ENCODE measurements at regions not wholly inside any gene's neighbourhood (a gene's known extent, or its start where the extent isn't known, plus 50 kb on each side); places are given as distances from the start of the nearest gene placed in this dataset.
"Not testable (repeated sequence)": the region's sequence is repeated elsewhere in the genome, so short reads cannot be mapped to it uniquely, and the experiment has no call there.

- DNase-seq: no peak
Measured at GRCh38 chr3:87792534-87793336, 266.1 kb downstream of the CGGBP1 start, which contains the start of gene HTR1F. TSS of gene HTR1F (plus strand) at chr3:87792706.

DNA sequence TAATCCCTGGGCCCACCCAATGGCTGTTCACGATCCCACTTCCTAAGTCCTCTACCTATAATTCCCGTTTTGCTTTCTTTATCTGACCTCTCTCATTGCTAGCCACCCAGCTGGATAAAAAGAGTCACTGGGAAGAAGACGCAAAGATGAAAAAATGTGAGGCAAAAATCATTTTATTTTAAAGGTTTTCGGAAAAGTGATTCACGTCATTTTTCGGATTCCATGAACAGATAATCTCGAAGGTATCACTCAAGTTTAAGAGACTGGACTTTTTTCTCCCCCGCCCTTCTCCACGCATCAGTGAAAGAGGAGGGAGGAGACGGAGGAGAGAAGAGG is 266.6 kb downstream of the CGGBP1 start:
- DNase-seq: no peak

GRCh38 chr3:87791248-87792027 is 267.4 kb downstream of the CGGBP1 start:
- DNase-seq: no peak

GRCh38 chr3:87789049-87789448 is 269.8 kb downstream of the CGGBP1 start:
- DNase-seq: not testable (repeated sequence)

- no peak for DNase-seq
Measured at GRCh38 chr3:87788516-87788915, 270.3 kb downstream of the CGGBP1 start.

GRCh38 chr3:87780811-87781210 is 278.0 kb downstream of the CGGBP1 start:
- no peak for DNase-seq

GRCh38 chr3:87778876-87779275 is 279.9 kb downstream of the CGGBP1 start:
- DNase-seq: no peak

GRCh38 chr3:87771337-87772192 is 287.2 kb downstream of the CGGBP1 start:
- DNase-seq: no peak

DNA sequence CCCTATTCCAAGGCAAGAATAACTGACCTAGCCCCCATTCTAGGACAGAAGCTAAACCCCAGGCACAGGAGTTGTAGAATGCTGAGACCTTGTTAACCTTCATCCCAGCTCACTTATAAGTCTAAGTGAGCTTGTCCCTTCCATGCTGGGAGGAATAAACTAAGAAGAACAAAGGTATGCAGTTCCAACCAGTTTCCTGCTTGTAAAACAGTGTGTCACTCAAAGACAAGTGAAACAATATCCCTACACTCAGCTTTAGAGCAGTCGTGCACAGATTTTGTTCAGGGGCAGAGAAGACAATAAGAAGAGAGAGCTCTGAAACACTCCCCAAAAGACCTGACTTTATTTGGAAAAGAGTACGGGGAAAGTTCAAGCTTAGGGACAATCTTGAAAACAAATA is 292.1 kb downstream of the CGGBP1 start:
- no peak for DNase-seq

- DNase-seq: no peak
Measured at GRCh38 chr3:87765256-87765655, 293.5 kb downstream of the CGGBP1 start.

- no peak for DNase-seq
Measured at GRCh38 chr3:87761795-87762194, 297.0 kb downstream of the CGGBP1 start.

GRCh38 chr3:87761341-87761740 is 297.5 kb downstream of the CGGBP1 start:
- no peak for DNase-seq

GRCh38 chr3:87756616-87757015 is 302.2 kb downstream of the CGGBP1 start:
- no peak for DNase-seq

DNA sequence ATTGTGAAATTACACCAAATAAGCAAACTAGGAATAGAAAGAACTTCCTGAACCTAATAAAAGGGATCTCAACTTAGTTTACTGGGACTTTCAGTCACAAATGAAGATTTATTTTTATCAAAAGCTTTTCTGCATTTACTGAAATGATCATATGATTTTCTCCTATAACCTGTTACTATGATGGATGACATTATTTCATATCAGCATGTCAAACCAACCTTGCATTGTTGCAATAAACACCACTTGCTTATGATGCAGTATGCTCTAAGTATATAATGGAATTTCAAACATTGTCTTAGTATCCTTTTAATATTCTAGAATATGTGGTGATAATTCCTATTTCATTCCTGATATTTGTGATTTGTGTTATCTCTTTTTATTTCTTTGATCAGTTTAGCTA is 303.0 kb downstream of the CGGBP1 start:
- no peak for DNase-seq

- no peak for DNase-seq
Measured at GRCh38 chr3:87742250-87742649, 316.6 kb downstream of the CGGBP1 start.

DNA sequence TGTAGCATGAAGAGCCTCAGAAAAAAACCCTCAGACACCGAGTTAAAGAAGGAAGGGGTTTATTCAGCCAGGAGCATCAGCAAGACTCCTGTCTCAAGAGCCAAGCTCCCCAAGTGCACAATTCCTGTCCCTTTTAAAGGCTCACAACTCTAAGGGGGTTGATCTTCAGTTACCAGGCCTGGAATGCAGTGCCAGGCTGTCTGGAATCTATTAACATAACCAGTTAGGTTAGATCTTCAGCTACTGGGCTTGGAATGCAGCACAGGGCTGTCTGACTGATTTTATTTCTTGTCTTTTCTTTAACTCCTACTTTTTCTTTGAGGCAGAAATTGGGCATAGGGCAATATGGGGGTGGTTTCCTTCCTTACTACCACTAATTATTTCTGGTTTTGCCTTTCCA is 317.9 kb downstream of the CGGBP1 start:
- DNase-seq: not testable (repeated sequence)

DNA sequence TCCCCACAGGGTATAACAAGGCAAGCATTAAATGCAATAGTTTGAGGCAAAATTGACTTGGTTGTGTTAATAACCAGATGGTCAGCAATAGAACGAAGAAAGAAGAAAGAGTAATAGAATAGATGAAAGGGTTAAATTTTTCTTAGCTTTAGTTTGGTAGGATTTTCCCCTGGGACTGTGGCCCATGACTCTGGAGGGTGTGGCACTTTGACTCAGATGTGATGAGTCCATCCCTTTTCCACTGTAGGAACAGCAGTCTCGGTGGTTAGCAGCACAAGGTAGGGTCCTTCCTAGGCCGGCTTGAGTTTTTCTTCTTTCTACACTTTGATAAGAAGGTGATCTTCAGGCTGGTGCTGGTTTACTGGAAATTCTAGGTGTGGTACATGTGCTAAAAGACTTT is 321.0 kb downstream of the CGGBP1 start:
- DNase-seq: not testable (repeated sequence)

DNA sequence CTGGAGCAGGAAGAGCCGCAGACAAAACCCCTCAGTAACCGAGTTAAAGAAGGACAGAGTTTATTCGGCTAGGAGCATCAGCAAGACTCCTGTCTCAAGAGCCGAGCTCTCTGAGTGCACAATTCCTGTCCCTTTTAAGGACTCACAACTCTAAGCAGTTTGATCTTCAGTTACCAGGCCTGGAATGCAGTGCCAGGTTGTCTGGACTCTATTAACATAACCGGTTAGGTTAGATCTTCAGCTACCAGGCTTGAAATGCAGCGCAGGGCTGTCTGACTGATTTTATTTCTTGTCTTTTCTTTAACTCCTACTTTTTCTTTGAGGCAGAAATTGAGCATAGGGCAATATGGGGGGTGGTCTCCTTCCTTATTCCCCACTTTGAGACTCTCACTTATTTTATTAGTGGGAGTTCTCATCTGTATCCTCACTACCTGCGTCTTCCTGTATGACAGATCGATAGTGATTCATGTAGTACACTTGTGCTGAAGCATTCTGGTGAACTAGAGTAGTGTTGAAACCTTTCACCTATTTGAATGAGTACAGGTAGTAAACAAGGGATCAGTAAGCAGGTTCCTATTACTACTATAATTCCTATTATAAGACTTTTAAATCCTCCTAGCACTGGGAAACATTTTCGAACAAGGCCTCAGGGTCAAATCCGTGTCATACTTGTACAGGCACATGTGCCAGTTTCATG is 325.0 kb downstream of the CGGBP1 start:
- no peak for DNase-seq

DNA sequence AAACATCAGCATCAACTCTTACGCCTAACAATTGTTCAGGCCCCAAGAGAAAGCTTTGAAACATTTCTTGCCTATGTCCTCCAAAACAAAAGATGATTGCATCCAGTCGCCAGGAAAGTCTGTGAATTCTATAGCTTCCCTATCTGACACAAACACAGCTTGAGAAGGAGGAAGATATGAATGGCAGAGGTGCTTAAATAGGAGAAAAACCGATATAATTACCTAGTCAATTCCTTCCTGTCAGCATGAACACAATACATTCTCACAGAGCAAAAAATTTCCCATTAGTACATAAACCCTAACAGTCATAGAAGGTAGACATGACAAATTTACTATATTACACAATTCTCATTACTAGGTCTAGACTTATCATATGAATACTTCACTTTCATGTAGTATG is 326.5 kb downstream of the CGGBP1 start:
- DNase-seq: no peak

- no peak for DNase-seq
Measured at GRCh38 chr3:87727783-87728182, 331.0 kb downstream of the CGGBP1 start.

DNA sequence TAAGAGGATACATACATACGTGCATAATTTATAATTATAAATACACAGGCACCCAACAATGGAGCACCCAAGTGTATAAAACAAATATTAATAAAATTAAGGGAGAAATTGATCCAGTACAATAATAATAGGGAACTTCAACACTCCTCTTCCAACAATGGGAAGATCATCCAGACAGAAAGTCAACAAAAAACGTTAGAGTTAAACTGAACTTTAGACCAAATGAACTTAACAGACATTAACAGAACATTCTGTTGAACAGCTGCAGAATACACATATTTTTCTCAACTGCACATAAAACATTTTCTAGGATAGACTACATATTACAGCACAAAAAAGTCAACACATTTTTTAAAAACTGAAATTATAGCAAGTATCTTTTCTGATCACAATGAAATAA is 339.7 kb downstream of the CGGBP1 start:
- no peak for DNase-seq

DNA sequence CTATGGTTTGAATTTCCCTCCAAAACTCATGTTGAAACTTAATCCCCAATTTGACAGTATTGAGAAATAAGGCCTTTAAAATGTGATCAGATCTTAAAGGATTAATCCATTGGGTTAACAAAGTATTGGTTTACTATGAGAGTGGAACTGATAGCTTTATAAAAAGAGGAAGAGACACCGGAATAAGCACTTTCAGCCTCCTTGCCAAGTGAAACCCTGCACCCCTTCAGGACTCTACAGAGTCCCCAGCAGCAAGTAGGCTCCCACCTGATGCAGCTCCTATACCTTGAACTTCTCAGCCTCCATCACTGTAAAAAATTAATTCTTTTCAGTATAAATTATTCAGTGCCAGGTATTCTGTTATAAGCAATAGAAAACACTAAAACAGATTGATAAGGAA is 348.3 kb downstream of the CGGBP1 start:
- no peak for DNase-seq

GRCh38 chr3:87710028-87710427 is 348.8 kb downstream of the CGGBP1 start:
- DNase-seq: no peak

All from NCI-H1105 (cell line).